PC-3 (cell line): ENCODE measurements at regions not wholly inside any gene's neighbourhood (a gene's known extent, or its start where the extent isn't known, plus 50 kb on each side); places are given as distances from the start of the nearest gene placed in this dataset.

Experiments
- ATAC-seq: fragments of 200-7000 bp; cut with Tn5 transposase; 2 replicates; pipeline ENCODE4 v1.9.1; 2020; ENCODE audit warnings: mild to moderate bottlenecking, moderate library complexity
- BruUV-seq: library from RNA; stranded (reverse); fragments of 400-500 nt; replicated peaks from 2 replicates; lab custom pipeline; 2021; lab: Mats Ljungman, UMichigan
- CTCF ChIA-PET: fragments of 300-600 bp; sonication (Branson Sonifier 250); formaldehyde crosslinking; loops from one replicate; lab custom pipeline; 2022; ENCODE audit warnings: antibody characterized with exemption; lab: Charles Lee
- POLR2A ChIA-PET: fragments of 300-600 bp; sonication (Branson Sonifier 250); formaldehyde crosslinking; loops from one replicate; lab custom pipeline; 2022; ENCODE audit warnings: antibody characterized with exemption; ENCODE audit not compliant: unreplicated experiment; lab: Charles Lee
- DNase-seq: peaks from one replicate; pipeline ENCODE4 v3.0.0-alpha.2; 2015
- H2AFZ ChIP-seq: fragments of 300-600 bp; sonication (generic); 2 replicates; pipeline ENCODE4 v1.6.0; 2016; ENCODE audit warnings: antibody characterized with exemption, low read length
- H3F3A ChIP-seq: fragments of 300-600 bp; sonication (generic); one replicate; pipeline ENCODE4 v1.6.0; 2017; ENCODE audit warnings: antibody characterized with exemption, low read length, control low read depth, mild to moderate bottlenecking; ENCODE audit not compliant: unreplicated experiment
- H3K27ac ChIP-seq: fragments of 300-600 bp; sonication (generic); 2 replicates; pipeline ENCODE4 v1.5.1; 2016; ENCODE audit warnings: mild to moderate bottlenecking, low read length
- H3K27me3 ChIP-seq: fragments of 300-600 bp; sonication (generic); 2 replicates; pipeline ENCODE4 v1.6.1; 2016; ENCODE audit warnings: low read length, mixed read lengths
- H3K36me3 ChIP-seq: fragments of 300-600 bp; sonication (generic); 2 replicates; pipeline ENCODE4 v1.6.1; 2016; ENCODE audit warnings: low read depth, mixed run types, low read length, mixed read lengths
- H3K4me1 ChIP-seq: fragments of 300-600 bp; sonication (generic); 2 replicates; pipeline ENCODE4 v1.5.1; 2016; ENCODE audit warnings: low read length; ENCODE audit not compliant: insufficient read depth
- H3K4me2 ChIP-seq: fragments of 300-600 bp; sonication (generic); 2 replicates; pipeline ENCODE4 v1.6.0; 2016; ENCODE audit warnings: low read length
- H3K4me3 ChIP-seq: fragments of 300-600 bp; sonication (generic); 2 replicates; pipeline ENCODE4 v1.5.1; 2016; ENCODE audit warnings: mild to moderate bottlenecking, low read length, mixed read lengths
- H3K79me2 ChIP-seq: fragments of 300-600 bp; sonication (generic); 2 replicates; pipeline ENCODE4 v1.6.1; 2017; ENCODE audit warnings: low read length, mixed read lengths
- H3K9ac ChIP-seq: fragments of 300-600 bp; sonication (generic); 2 replicates; pipeline ENCODE4 v1.6.0; 2016; ENCODE audit warnings: mild to moderate bottlenecking, low read length
- H3K9me2 ChIP-seq: fragments of 300-600 bp; sonication (generic); replicated peaks from 2 replicates; pipeline ENCODE4 v1.6.1; 2016; ENCODE audit warnings: mixed run types, low read length, mixed read lengths
- H3K9me3 ChIP-seq: fragments of 300-600 bp; sonication (generic); 2 replicates; pipeline ENCODE4 v1.6.1; 2016; ENCODE audit warnings: low read length, mixed read lengths
- H4K20me1 ChIP-seq: fragments of 300-600 bp; sonication (generic); 2 replicates; pipeline ENCODE4 v1.6.1; 2016; ENCODE audit warnings: low read length, mixed read lengths
- EZH2 ChIP-seq: fragments of 300-600 bp; sonication (generic); IDR thresholded peaks from one replicate; pipeline ENCODE4 v1.6.1; 2017; ENCODE audit warnings: antibody characterized with exemption, mild to moderate bottlenecking, low read length; ENCODE audit not compliant: unreplicated experiment
- EZH2phosphoT487 ChIP-seq: fragments of 300-600 bp; sonication (generic); IDR thresholded peaks from 2 replicates; pipeline ENCODE4 v1.6.1; 2018; ENCODE audit warnings: mild to moderate bottlenecking, antibody characterized with exemption, low read length, borderline replicate concordance
- intact Hi-C: fragments of 100-400 bp; cut with micrococcal nuclease; formaldehyde crosslinking; loops from 2 replicates; pipeline ENCODE4 v1.9.0; 2023
- TF ChIP-seq, protein P1 (sequence below): fragments of 300-600 bp; sonication (generic); conservative IDR thresholded peaks from 2 replicates; pipeline ENCODE4 v1.5.1; 2017; ENCODE audit warnings: antibody characterized with exemption, low read depth, mild to moderate bottlenecking, low read length

DNA sequence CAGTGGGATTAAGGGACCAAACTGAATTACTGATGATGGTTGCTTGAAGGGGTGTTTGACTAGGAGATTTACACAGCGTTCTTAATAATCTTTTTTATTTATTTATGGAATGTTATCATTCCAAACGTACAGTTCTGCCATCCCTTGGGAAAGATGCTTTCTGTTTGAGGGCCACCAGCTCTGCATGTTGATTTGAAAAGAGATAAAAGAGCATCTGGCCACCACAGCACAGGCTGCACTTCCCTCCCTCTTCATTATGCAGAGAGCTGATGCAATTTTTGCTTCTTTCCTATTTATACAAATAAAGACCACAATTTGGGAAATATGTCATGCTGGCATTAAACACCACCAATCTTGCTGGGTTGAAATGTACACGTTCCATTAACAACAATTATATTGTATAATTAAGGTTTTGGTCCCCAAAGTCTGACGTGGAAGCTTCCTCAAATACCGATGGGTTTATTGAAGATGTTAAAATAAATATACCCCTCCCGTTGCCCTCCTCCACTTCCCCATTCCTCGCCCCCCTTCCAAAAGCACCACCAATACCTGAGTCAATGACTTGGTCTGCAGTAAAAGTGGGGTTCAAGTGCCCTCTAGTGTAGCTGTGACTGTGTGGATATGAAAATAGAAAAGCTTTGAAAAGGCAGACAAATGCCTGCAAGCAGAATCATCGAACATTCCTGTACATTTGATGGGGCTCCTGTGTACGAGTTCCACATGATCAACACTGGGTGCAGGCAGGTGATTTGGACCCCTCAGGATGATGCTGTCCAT is 211.9 kb downstream of the HRH4 start:
- H3K9me2 ChIP-seq, result no peaks in the 10 kb centered on the region
- H3K27ac ChIP-seq, result no peak overlapping the region
- TF ChIP-seq EZH2, result no peak
- TF ChIP-seq, protein P1, sequence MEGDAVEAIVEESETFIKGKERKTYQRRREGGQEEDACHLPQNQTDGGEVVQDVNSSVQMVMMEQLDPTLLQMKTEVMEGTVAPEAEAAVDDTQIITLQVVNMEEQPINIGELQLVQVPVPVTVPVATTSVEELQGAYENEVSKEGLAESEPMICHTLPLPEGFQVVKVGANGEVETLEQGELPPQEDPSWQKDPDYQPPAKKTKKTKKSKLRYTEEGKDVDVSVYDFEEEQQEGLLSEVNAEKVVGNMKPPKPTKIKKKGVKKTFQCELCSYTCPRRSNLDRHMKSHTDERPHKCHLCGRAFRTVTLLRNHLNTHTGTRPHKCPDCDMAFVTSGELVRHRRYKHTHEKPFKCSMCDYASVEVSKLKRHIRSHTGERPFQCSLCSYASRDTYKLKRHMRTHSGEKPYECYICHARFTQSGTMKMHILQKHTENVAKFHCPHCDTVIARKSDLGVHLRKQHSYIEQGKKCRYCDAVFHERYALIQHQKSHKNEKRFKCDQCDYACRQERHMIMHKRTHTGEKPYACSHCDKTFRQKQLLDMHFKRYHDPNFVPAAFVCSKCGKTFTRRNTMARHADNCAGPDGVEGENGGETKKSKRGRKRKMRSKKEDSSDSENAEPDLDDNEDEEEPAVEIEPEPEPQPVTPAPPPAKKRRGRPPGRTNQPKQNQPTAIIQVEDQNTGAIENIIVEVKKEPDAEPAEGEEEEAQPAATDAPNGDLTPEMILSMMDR, result no peak
- no peak for TF ChIP-seq EZH2phosphoT487
- no peak overlapping the region for H3K4me3 ChIP-seq
- POLR2A ChIA-PET, result no interaction called here
- no peaks in the 10 kb centered on the region for H3K9me3 ChIP-seq
- no peaks in the 10 kb centered on the region for H3K4me1 ChIP-seq
- intact Hi-C loops, result no loop called here
- H3K4me2 ChIP-seq, result no peak overlapping the region
- no peaks in the 10 kb centered on the region for H3K79me2 ChIP-seq
- DNase-seq (no peak), ATAC-seq (no peak)
- no peaks in the 10 kb centered on the region for H3K36me3 ChIP-seq
- CTCF ChIA-PET, result no interaction called here
- no peaks in the 10 kb centered on the region for H4K20me1 ChIP-seq
- peaks cover 76% of the 10 kb centered on the region for H3K27me3 ChIP-seq
- no peak overlapping the region for H3K9ac ChIP-seq
- BruUV-seq, result no TSS peak
- no peaks in the 10 kb centered on the region for H3F3A ChIP-seq
- no peak overlapping the region for H2AFZ ChIP-seq

DNA sequence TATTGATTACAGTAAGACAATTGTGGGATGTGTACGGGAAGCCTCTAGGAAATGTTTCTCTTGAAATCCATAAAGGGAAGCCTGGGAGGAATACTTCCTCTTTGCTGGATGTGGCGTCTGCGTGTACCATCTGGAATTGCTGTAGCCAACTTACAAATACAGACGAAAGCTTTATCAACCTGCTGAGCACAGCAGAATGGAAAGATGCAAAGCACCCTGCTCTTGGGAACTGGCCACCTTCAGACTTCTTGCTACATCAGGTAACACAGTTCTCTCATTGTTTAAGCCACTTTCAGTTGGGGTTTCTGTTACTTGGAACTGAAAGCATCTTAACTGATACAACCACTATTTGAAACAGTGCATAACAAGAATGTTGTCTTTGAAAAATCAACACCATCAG is 213.8 kb downstream of the HRH4 start:
- TF ChIP-seq, protein P1, result no peak
- TF ChIP-seq EZH2phosphoT487, result no peak
- TF ChIP-seq EZH2, result no peak
- Histone ChIP-seq H3K9me2 (no peaks in the 10 kb centered on the region), H2AFZ (no peak overlapping the region), H4K20me1 (no peaks in the 10 kb centered on the region), H3K9ac (no peak overlapping the region), H3K36me3 (no peaks in the 10 kb centered on the region), H3K27me3 (peaks cover 63% of the 10 kb centered on the region), H3K4me2 (no peak overlapping the region), H3K9me3 (no peaks in the 10 kb centered on the region), H3K27ac (no peak overlapping the region), H3K79me2 (no peaks in the 10 kb centered on the region), H3K4me1 (no peaks in the 10 kb centered on the region), H3K4me3 (no peak overlapping the region), H3F3A (no peaks in the 10 kb centered on the region)
- DNase-seq, result no peak
- ATAC-seq, result no peak
- BruUV-seq, result no TSS peak
- ChIA-PET CTCF (no interaction called here), POLR2A (no interaction called here)
- intact Hi-C loops, result no loop called here

DNA sequence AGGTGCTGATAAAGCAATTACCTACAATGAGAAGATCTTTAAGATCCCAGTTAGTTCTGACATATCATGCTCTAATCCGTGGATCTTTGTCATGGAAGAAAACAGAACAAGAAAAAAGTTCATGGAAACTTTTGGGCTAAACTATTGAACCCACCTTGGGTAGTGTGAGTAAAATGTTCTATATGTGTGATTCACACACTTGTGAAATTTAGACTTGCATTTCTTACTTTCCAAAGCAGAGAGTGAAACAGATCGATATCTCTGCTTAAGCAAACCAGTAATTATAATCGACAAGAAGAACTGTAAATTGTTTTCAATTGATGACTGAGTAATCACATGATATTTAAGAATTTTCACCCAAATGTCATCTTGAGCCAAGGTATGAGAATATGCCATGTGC is 214.2 kb downstream of the HRH4 start:
- intact Hi-C loops, result no loop called here
- Histone ChIP-seq H4K20me1 (no peaks in the 10 kb centered on the region), H3K79me2 (no peaks in the 10 kb centered on the region), H3F3A (no peaks in the 10 kb centered on the region), H3K27ac (no peak overlapping the region), H3K36me3 (no peaks in the 10 kb centered on the region), H3K27me3 (peaks cover 59% of the 10 kb centered on the region), H3K4me3 (no peak overlapping the region), H3K4me1 (no peaks in the 10 kb centered on the region), H3K9ac (no peak overlapping the region), H3K9me2 (no peaks in the 10 kb centered on the region), H3K9me3 (no peaks in the 10 kb centered on the region), H3K4me2 (no peak overlapping the region), H2AFZ (no peak overlapping the region)
- no peak for TF ChIP-seq EZH2phosphoT487
- TF ChIP-seq, protein P1, result no peak
- TF ChIP-seq EZH2, result no peak
- ChIA-PET CTCF (no interaction called here), POLR2A (no interaction called here)
- BruUV-seq, result no TSS peak
- ATAC-seq, result no peak
- DNase-seq, result no peak
